ENCODE measurements at regions not wholly inside any gene's neighbourhood (a gene's known extent, or its start where the extent isn't known, plus 50 kb on each side); places are given as distances from the start of the nearest gene placed in this dataset.
A peak's percentile ranks its signal among the peaks of the same experiment; 100 is the strongest.

GRCh38 chr7:19623676-19624075 is 85.2 kb downstream of the POLR1F start:
- H3K4me3 ChIP-seq (replicated peaks in 1 of 2; ENCODE audit: low read depth in 2 of 2, low read length in 2 of 2) = no peak overlapping the region
- TF ChIP-seq CTCF (IDR thresholded peaks at IDR 0.05; ENCODE audit: low read depth, low read length) = no peak
- DNase-seq (ENCODE audit: low read depth in 2 of 2) = peak; percentile 33 to 70

GRCh38 chr7:19621740-19622139 is 87.1 kb downstream of the POLR1F start:
- DNase-seq (ENCODE audit: low read depth in 2 of 2) = peak in 1 of 2 donors; percentile 61
- no peak overlapping the region for H3K4me3 ChIP-seq (replicated peaks in 1 of 2; ENCODE audit: low read depth in 2 of 2, low read length in 2 of 2)
- TF ChIP-seq CTCF (IDR thresholded peaks at IDR 0.05; ENCODE audit: low read depth, low read length) = no peak

GRCh38 chr7:19620470-19620869 is 88.4 kb downstream of the POLR1F start:
- H3K4me3 ChIP-seq (replicated peaks in 1 of 2; ENCODE audit: low read depth in 2 of 2, low read length in 2 of 2) = no peak overlapping the region
- peak; percentile 48 to 62 for DNase-seq (ENCODE audit: low read depth in 2 of 2)
- no peak for TF ChIP-seq CTCF (IDR thresholded peaks at IDR 0.05; ENCODE audit: low read depth, low read length)

GRCh38 chr7:19619122-19619521 is 89.7 kb downstream of the POLR1F start:
- H3K4me3 ChIP-seq (replicated peaks in 1 of 2; ENCODE audit: low read depth in 2 of 2, low read length in 2 of 2) = no peak overlapping the region
- no peak for TF ChIP-seq CTCF (IDR thresholded peaks at IDR 0.05; ENCODE audit: low read depth, low read length)
- peak in 1 of 2 donors; percentile 45 for DNase-seq (ENCODE audit: low read depth in 2 of 2)

GRCh38 chr7:19617901-19618300 is 90.9 kb downstream of the POLR1F start:
- no peak overlapping the region for H3K4me3 ChIP-seq (replicated peaks in 1 of 2; ENCODE audit: low read depth in 2 of 2, low read length in 2 of 2)
- TF ChIP-seq CTCF (IDR thresholded peaks at IDR 0.05; ENCODE audit: low read depth, low read length) = no peak
- DNase-seq (ENCODE audit: low read depth in 2 of 2) = peak in 1 of 2 donors; percentile 29

GRCh38 chr7:19610194-19610943 is 98.5 kb downstream of the POLR1F start:
- no peak for TF ChIP-seq CTCF (IDR thresholded peaks at IDR 0.05; ENCODE audit: low read depth, low read length)
- no peak overlapping the region for H3K4me3 ChIP-seq (replicated peaks in 1 of 2; ENCODE audit: low read depth in 2 of 2, low read length in 2 of 2)

GRCh38 chr7:19589446-19589845 is 119.4 kb downstream of the POLR1F start:
- DNase-seq (ENCODE audit: low read depth in 2 of 2) = no peak
- H3K4me3 ChIP-seq (replicated peaks in 1 of 2; ENCODE audit: low read depth in 2 of 2, low read length in 2 of 2) = no peak overlapping the region
- no peak for TF ChIP-seq CTCF (IDR thresholded peaks at IDR 0.05; ENCODE audit: low read depth, low read length)

More at GRCh38 chr7:19610194-19610943, 98.5 kb downstream of the POLR1F start:
- no peak for DNase-seq (ENCODE audit: low read depth in 2 of 2)
